Right lobe of liver (tissue), 4 donors: ENCODE measurements at regions not wholly inside any gene's neighbourhood (a gene's known extent, or its start where the extent isn't known, plus 50 kb on each side); places are given as distances from the start of the nearest gene placed in this dataset.

Source experiments
- CTCF ChIP-seq, 4 donors: fragments of 200-600 bp in 3 of 4; fragments of 450-650 bp in 1 of 4; IDR thresholded peaks; one replicate each; pipeline versions ENCODE4 v1.5.1 to v1.8.0; 2016 to 2022; ENCODE audit warnings: antibody characterized with exemption in 4 of 4, mild to moderate bottlenecking in 2 of 4
- POLR2A ChIP-seq: fragments of 450-650 bp; IDR thresholded peaks from one replicate; pipeline ENCODE4 v1.6.1; 2017; ENCODE audit warnings: antibody characterized with exemption, mild to moderate bottlenecking
- donor health status: DM: no; HTN: no; CAD: no.
- donor health status: DM: no; HTN: no; CAD: no.
- donor health status: DM: no; HTN: yes; CAD: no.

DNA sequence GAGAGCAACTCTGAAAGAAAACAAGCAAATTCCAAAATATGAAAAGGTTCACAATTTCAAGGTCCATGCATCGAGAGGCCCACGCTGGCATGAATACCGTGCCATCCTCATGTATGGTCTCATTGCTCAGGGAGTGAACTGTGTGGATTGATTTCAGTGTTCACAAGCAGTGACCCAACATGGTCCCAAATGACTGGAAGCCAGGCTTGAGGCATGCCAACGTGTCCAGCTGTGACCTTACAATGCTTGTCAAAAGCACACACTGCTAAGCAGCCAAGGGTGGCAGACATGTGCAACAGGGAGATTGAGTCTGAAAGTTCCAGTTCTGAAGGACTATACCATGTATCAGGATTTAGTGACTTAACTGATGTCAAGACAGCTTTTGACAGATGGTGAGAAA is 58.7 kb upstream of the CLDN24 start:
- TF ChIP-seq CTCF (IDR thresholded peaks at IDR 0.05) (no peak), POLR2A (no peak)
